ENCODE measurements at regions not wholly inside any gene's neighbourhood (a gene's known extent, or its start where the extent isn't known, plus 50 kb on each side); places are given as distances from the start of the nearest gene placed in this dataset.

DNA sequence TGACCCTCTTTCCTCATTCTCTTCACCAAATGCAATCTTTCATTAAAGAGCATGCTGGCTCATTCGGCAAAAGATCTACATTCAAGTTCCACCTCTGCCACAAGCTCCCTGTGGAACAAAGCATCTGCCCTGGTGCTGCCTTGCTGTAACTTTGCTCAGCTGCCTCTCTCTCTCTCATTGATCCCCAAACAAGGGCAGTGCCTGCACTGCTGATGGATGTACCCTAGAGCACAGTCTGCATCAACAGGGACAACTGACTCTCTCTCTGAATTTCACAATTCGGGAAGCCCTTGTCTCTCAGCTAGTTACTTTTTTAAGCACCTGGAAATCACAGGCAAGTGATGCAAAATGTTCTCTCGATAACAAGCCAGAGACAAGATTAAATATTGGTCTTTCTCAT, 174.0 kb upstream of the DIO2 start:
- Histone ChIP-seq H3K36me3 (ENCODE audit: control insufficient read depth, insufficient read depth, low read length) (no peaks in the 10 kb centered on the region), H3K4me1 (ENCODE audit: control insufficient read depth, insufficient read depth, low read length) (peaks cover 5% of the 10 kb centered on the region), H3K9me3 (ENCODE audit: control insufficient read depth, insufficient read depth, low read length) (no peaks in the 10 kb centered on the region), H3K27me3 (ENCODE audit: control insufficient read depth, insufficient read depth, low read length) (no peaks in the 10 kb centered on the region), H3K27ac (ENCODE audit: low read depth, low read length) (no peak overlapping the region), H3K4me3 (ENCODE audit: low read depth, low read length) (no peak overlapping the region)
- DNase-seq (ENCODE audit: low read depth in 4 of 6, low spot score in 6 of 6), result no peak
- WGBS (ENCODE audit: insufficient coverage), result 64% methylated on average over 1 of the region's 3 CpGs

GRCh38 chr14:80383223-80383622, 171.9 kb upstream of the DIO2 start:
- 100% methylated on average over 1 of the region's 1 CpG for WGBS (ENCODE audit: insufficient coverage)
- H3K27ac ChIP-seq (ENCODE audit: low read depth, low read length), result no peak overlapping the region
- DNase-seq (ENCODE audit: low read depth in 4 of 6, low spot score in 6 of 6), result no peak

GRCh38 chr14:80381807-80382363, 170.6 kb upstream of the DIO2 start:
- 82% methylated on average over 3 of the region's 5 CpGs for WGBS (ENCODE audit: insufficient coverage)
- Histone ChIP-seq H3K27me3 (ENCODE audit: control insufficient read depth, insufficient read depth, low read length) (no peaks in the 10 kb centered on the region), H3K36me3 (ENCODE audit: control insufficient read depth, insufficient read depth, low read length) (no peaks in the 10 kb centered on the region), H3K27ac (ENCODE audit: low read depth, low read length) (no peak overlapping the region), H3K4me3 (ENCODE audit: low read depth, low read length) (no peak overlapping the region), H3K9me3 (ENCODE audit: control insufficient read depth, insufficient read depth, low read length) (no peaks in the 10 kb centered on the region), H3K4me1 (ENCODE audit: control insufficient read depth, insufficient read depth, low read length) (peaks cover 3% of the 10 kb centered on the region)
- DNase-seq (ENCODE audit: low read depth in 4 of 6, low spot score in 6 of 6), result no peak

More at GRCh38 chr14:80383223-80383622, 171.9 kb upstream of the DIO2 start:
- Histone ChIP-seq H3K4me1 (ENCODE audit: control insufficient read depth, insufficient read depth, low read length) (peaks cover 5% of the 10 kb centered on the region), H3K36me3 (ENCODE audit: control insufficient read depth, insufficient read depth, low read length) (no peaks in the 10 kb centered on the region), H3K4me3 (ENCODE audit: low read depth, low read length) (no peak overlapping the region), H3K27me3 (ENCODE audit: control insufficient read depth, insufficient read depth, low read length) (no peaks in the 10 kb centered on the region), H3K9me3 (ENCODE audit: control insufficient read depth, insufficient read depth, low read length) (no peaks in the 10 kb centered on the region)

- no peak for DNase-seq (ENCODE audit: low read depth in 4 of 6, low spot score in 6 of 6)
- H3K4me1 ChIP-seq (ENCODE audit: control insufficient read depth, insufficient read depth, low read length), result peaks cover 3% of the 10 kb centered on the region
- WGBS (ENCODE audit: insufficient coverage), result no CpG with 5 or more reads among the region's 1 CpG
- no peak overlapping the region for H3K27ac ChIP-seq (ENCODE audit: low read depth, low read length)
- H3K4me3 ChIP-seq (ENCODE audit: low read depth, low read length), result no peak overlapping the region
- H3K9me3 ChIP-seq (ENCODE audit: control insufficient read depth, insufficient read depth, low read length), result no peaks in the 10 kb centered on the region
- H3K36me3 ChIP-seq (ENCODE audit: control insufficient read depth, insufficient read depth, low read length), result no peaks in the 10 kb centered on the region
- no peaks in the 10 kb centered on the region for H3K27me3 ChIP-seq (ENCODE audit: control insufficient read depth, insufficient read depth, low read length)
Observed at GRCh38 chr14:80379035-80379434, 167.7 kb upstream of the DIO2 start.

DNA sequence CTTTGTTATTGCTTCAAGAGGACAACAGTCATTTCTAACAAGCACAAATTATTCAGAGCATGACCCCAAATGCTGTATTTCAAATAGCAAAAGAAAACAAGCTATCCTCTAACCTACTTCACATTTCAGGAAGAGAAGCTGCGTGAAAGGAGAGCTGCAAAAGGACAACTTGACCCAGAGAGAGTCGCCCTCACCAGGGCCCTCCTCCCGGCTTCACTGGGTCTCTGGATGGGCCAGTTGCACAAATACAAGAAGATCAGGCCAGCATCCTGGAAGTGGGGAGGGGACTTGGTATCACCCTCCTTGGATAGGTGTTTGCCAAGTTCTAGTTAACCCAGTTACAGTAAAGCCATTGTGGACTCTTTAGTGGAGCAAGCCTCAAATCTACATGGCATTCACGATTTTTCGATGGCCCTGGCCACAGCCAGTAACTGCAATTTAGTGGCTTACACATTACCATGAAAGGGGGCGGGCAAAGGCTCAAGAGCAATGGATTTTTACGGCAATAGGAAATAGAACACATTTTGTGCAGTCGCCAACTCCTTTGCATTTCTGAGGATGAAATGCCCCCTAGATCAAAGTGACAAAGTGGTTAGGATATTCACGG, 166.9 kb upstream of the DIO2 start:
- no peak overlapping the region for H3K27ac ChIP-seq (ENCODE audit: low read depth, low read length)

DNA sequence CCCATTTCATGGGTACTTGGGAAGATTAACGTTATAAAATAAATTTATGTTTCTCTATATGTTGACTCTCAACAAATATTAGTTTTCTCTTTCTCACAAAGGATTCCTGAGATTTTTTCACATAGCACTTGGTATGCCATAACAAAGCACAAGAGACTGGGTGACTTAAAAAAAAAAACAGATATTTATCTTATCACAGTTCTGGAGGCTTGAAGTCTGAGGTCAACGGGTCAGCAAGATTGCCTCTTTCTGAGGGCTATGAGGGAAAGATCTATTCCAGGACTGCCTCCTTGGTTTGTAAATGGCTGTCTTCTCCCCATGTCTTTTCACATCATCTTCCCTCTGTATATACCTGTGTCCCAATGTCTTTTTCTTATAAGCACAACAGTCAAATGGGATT, 153.5 kb upstream of the DIO2 start:
- H3K4me1 ChIP-seq (ENCODE audit: control insufficient read depth, insufficient read depth, low read length), result no peaks in the 10 kb centered on the region
- no CpG with 5 or more reads among the region's 2 CpGs for WGBS (ENCODE audit: insufficient coverage)
- no peak for DNase-seq (ENCODE audit: low read depth in 4 of 6, low spot score in 6 of 6)
- no peaks in the 10 kb centered on the region for H3K27me3 ChIP-seq (ENCODE audit: control insufficient read depth, insufficient read depth, low read length)
- no peaks in the 10 kb centered on the region for H3K36me3 ChIP-seq (ENCODE audit: control insufficient read depth, insufficient read depth, low read length)
- H3K27ac ChIP-seq (ENCODE audit: low read depth, low read length), result no peak overlapping the region
- H3K9me3 ChIP-seq (ENCODE audit: control insufficient read depth, insufficient read depth, low read length), result no peaks in the 10 kb centered on the region
- no peak overlapping the region for H3K4me3 ChIP-seq (ENCODE audit: low read depth, low read length)

More for the DNA sequence above, 166.9 kb upstream of the DIO2 start:
- DNase-seq (ENCODE audit: low read depth in 4 of 6, low spot score in 6 of 6), result peak in 4 of 6 donors; percentile 27 to 82 (median 43)
- WGBS (ENCODE audit: insufficient coverage), result 48% methylated on average over 8 of the region's 9 CpGs
- H3K4me3 ChIP-seq (ENCODE audit: low read depth, low read length), result no peak overlapping the region
- no peaks in the 10 kb centered on the region for H3K36me3 ChIP-seq (ENCODE audit: control insufficient read depth, insufficient read depth, low read length)
- peaks cover 3% of the 10 kb centered on the region for H3K4me1 ChIP-seq (ENCODE audit: control insufficient read depth, insufficient read depth, low read length)
- H3K27me3 ChIP-seq (ENCODE audit: control insufficient read depth, insufficient read depth, low read length), result no peaks in the 10 kb centered on the region
- no peaks in the 10 kb centered on the region for H3K9me3 ChIP-seq (ENCODE audit: control insufficient read depth, insufficient read depth, low read length)

GRCh38 chr14:80364274-80364673, 153.0 kb upstream of the DIO2 start:
- Histone ChIP-seq H3K27me3 (ENCODE audit: control insufficient read depth, insufficient read depth, low read length) (no peaks in the 10 kb centered on the region), H3K9me3 (ENCODE audit: control insufficient read depth, insufficient read depth, low read length) (no peaks in the 10 kb centered on the region), H3K4me3 (ENCODE audit: low read depth, low read length) (no peak overlapping the region), H3K36me3 (ENCODE audit: control insufficient read depth, insufficient read depth, low read length) (no peaks in the 10 kb centered on the region), H3K4me1 (ENCODE audit: control insufficient read depth, insufficient read depth, low read length) (no peaks in the 10 kb centered on the region), H3K27ac (ENCODE audit: low read depth, low read length) (no peak overlapping the region)
- WGBS (ENCODE audit: insufficient coverage), result no CpG with 5 or more reads among the region's 1 CpG
- DNase-seq (ENCODE audit: low read depth in 4 of 6, low spot score in 6 of 6), result no peak

DNA sequence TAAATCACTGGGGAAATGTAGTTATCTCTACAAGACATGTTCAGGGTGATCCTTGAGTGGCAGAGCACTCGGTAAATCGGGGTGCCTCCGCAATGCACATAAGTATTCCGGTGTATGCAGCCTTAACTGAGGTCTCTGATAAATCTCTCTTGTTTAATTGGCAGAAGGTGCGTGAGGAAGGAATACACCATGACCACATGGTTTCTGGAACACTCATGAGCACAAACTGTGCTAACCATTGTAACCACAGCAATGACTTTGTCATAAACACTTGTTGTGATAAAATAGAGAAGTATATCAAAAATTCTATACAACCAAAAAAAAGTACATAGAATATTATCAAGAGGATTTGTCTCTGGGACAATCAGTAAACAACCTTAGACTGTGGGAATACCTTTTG, 146.8 kb upstream of the DIO2 start:
- no peaks in the 10 kb centered on the region for H3K9me3 ChIP-seq (ENCODE audit: control insufficient read depth, insufficient read depth, low read length)
- H3K4me1 ChIP-seq (ENCODE audit: control insufficient read depth, insufficient read depth, low read length), result no peaks in the 10 kb centered on the region
- H3K36me3 ChIP-seq (ENCODE audit: control insufficient read depth, insufficient read depth, low read length), result no peaks in the 10 kb centered on the region
- no peak for DNase-seq (ENCODE audit: low read depth in 4 of 6, low spot score in 6 of 6)
- H3K27ac ChIP-seq (ENCODE audit: low read depth, low read length), result no peak overlapping the region
- 49% methylated on average over 3 of the region's 5 CpGs for WGBS (ENCODE audit: insufficient coverage)
- H3K4me3 ChIP-seq (ENCODE audit: low read depth, low read length), result no peak overlapping the region
- no peaks in the 10 kb centered on the region for H3K27me3 ChIP-seq (ENCODE audit: control insufficient read depth, insufficient read depth, low read length)

GRCh38 chr14:80356413-80356812, 145.1 kb upstream of the DIO2 start:
- no peaks in the 10 kb centered on the region for H3K9me3 ChIP-seq (ENCODE audit: control insufficient read depth, insufficient read depth, low read length)
- H3K27ac ChIP-seq (ENCODE audit: low read depth, low read length), result no peak overlapping the region
- H3K36me3 ChIP-seq (ENCODE audit: control insufficient read depth, insufficient read depth, low read length), result no peaks in the 10 kb centered on the region
- no peaks in the 10 kb centered on the region for H3K4me1 ChIP-seq (ENCODE audit: control insufficient read depth, insufficient read depth, low read length)
- H3K4me3 ChIP-seq (ENCODE audit: low read depth, low read length), result no peak overlapping the region
- H3K27me3 ChIP-seq (ENCODE audit: control insufficient read depth, insufficient read depth, low read length), result no peaks in the 10 kb centered on the region
- peak in 2 of 6 donors; percentile 5 to 32 for DNase-seq (ENCODE audit: low read depth in 4 of 6, low spot score in 6 of 6)
- 60% methylated on average over 1 of the region's 2 CpGs for WGBS (ENCODE audit: insufficient coverage)

- Histone ChIP-seq H3K4me3 (ENCODE audit: low read depth, low read length) (no peak overlapping the region), H3K27me3 (ENCODE audit: control insufficient read depth, insufficient read depth, low read length) (no peaks in the 10 kb centered on the region), H3K4me1 (ENCODE audit: control insufficient read depth, insufficient read depth, low read length) (no peaks in the 10 kb centered on the region), H3K27ac (ENCODE audit: low read depth, low read length) (no peak overlapping the region), H3K9me3 (ENCODE audit: control insufficient read depth, insufficient read depth, low read length) (no peaks in the 10 kb centered on the region), H3K36me3 (ENCODE audit: control insufficient read depth, insufficient read depth, low read length) (no peaks in the 10 kb centered on the region)
- WGBS (ENCODE audit: insufficient coverage), result 56% methylated on average over 5 of the region's 6 CpGs
- DNase-seq (ENCODE audit: low read depth in 4 of 6, low spot score in 6 of 6), result peak in 1 of 6 donors; percentile 64
Observed at GRCh38 chr14:80354860-80355581, 143.7 kb upstream of the DIO2 start.
